HG02763 (cell line): ENCODE measurements at regions not wholly inside any gene's neighbourhood (a gene's known extent, or its start where the extent isn't known, plus 50 kb on each side); places are given as distances from the start of the nearest gene placed in this dataset.
"Not testable (repeated sequence)": the region's sequence is repeated elsewhere in the genome, so short reads cannot be mapped to it uniquely, and the experiment has no call there.

ENCODE experiments used
- ATAC-seq: cut with Tn5 transposase; IDR thresholded peaks from one replicate; pipeline ENCODE4 v1.9.1; 2021; ENCODE audit warnings: mild to moderate bottlenecking, moderate library complexity; ENCODE audit not compliant: unreplicated experiment

DNA sequence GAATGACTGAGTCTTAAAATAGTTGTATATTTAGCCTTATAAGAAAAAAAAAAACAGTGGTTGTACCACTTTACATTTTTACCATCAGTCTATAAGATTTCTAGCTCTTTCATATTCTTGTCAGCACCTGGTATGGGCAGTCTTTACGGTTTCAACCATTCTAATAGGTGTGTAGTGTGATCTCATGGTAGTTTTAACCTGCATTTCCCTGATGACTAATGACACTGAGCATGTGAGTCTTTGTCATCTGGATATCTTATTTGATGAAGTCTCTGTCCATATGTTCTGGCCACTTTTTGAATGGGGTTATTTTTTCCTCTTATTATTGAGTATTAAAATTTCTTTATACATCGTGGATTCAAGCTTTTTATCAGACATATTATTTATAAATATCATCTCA is 365.3 kb upstream of the IGFBP3 start:
- ATAC-seq, result no peak

GRCh38 chr7:46285878-46286277 is 364.8 kb upstream of the IGFBP3 start:
- ATAC-seq, result no peak

DNA sequence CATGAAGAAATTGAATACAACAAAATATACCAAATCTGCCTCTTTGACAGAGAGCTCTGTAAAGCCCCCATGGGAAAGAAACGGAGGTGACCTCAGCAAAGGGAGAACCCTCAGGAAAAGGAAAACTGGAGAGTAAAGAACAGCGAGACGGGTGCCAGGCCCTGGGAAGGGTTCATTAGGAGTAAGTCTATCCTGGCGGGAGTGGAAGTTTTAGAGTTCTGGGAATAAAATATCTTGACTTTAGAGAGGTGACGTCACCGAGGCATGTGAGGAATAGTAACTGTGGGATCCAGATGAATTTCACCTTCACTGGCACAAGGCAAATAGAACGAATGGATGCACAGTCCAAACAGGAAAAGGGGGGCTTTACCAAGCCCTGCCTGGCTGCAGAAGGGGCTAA is 362.8 kb upstream of the IGFBP3 start:
- no peak for ATAC-seq

GRCh38 chr7:46282155-46282554 is 361.1 kb upstream of the IGFBP3 start:
- no peak for ATAC-seq

DNA sequence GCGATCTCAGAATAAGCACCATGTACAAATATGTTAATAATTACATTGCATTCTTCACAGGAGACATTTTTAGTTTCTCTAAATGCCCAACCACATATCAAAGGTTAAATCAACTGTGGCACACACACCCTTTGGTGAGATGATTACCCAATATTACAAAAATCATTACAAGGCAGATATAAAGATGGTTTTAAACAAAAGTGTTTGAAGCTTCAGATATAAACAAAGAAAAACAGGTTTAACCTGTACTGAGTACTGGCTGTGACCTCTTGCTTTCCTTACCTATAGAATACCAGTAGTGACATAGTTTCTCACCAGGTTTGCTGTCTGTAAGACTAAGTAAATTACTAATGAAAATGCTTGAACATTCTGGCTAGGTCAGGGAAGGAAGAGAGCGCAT is 360.0 kb upstream of the IGFBP3 start:
- ATAC-seq, result no peak

DNA sequence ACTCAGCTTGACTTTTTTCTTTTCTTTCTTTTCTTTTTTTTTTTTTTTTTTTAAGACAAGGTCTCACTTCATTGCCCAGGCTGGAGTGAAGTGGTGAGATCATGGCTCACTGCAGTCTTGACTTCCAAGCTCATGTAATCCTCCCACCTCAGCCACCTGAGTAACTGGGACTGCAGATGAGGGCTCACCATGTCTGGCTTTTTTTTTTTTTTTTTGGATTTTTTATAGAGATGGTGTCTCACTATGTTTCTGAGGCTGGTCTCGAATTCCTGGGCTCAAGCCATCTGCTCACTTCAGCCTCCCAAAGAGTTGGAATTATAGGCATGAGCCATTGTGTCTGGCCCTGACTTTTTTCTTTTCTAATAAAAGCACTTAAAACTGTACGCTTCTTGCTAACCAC is 358.2 kb upstream of the IGFBP3 start:
- ATAC-seq, result no peak

- ATAC-seq, result no peak
These were observed 343.6 kb upstream of the IGFBP3 start for GRCh38 chr7:46264646-46265045.

DNA sequence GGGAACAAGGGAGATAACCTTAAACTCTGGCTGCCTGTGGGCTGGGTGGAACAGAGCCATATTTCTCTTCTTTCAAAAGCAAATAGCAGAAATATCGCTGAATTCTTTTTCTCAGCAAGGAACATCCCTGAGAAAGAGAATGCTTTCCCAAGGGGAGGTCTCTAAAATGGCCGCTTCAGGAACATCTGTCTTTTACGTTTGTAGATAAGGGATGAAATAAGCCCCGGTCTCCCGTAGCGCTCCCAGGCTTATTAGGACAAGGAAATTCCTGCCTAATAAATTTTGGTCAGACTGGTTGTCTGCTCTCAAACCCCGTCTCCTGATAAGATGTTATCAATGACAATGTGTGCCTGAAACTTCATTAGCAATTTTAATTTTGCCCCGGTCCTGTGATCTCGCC is 340.6 kb upstream of the IGFBP3 start:
- ATAC-seq, result not testable (repeated sequence)

DNA sequence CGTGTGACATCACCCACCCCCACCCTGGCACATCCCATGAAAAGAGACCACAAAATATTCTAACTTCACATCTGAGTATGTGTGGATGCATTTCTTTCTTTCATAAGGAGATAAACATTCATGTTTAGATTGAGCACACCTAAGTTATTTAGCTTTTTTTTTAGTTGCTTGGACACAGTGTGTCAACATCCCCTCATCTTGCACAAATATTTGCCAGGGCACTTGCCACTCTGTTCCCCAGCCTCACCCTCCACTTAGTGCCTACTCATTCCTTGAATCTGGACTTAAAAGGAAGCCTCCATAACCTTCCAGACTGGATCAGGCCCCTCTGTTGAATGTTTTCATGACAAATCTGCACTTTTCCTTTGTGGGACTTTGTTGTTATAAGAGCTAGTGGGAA is 338.9 kb upstream of the IGFBP3 start:
- ATAC-seq, result no peak

GRCh38 chr7:46257761-46258448 is 336.8 kb upstream of the IGFBP3 start:
- no peak for ATAC-seq

- no peak for ATAC-seq
These were observed 336.0 kb upstream of the IGFBP3 start for GRCh38 chr7:46256870-46257661.

DNA sequence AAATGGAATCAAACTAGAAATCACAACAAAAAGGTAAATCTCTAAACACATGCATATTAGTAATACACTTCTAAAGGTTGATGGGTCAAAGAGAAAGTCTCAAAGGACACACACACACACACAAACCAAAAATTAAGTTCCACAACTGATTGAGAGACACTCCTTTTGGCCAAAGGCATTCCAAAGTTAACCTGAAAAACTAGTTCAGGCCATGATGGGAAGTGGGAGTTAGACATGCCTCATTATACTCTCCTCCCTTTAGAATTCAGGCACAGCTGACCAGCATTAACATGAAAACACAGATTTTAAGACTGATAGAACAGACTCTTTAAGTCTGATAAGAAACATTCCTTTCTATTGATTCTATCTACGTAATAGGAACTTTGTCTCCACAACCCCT is 332.4 kb upstream of the IGFBP3 start:
- no peak for ATAC-seq

DNA sequence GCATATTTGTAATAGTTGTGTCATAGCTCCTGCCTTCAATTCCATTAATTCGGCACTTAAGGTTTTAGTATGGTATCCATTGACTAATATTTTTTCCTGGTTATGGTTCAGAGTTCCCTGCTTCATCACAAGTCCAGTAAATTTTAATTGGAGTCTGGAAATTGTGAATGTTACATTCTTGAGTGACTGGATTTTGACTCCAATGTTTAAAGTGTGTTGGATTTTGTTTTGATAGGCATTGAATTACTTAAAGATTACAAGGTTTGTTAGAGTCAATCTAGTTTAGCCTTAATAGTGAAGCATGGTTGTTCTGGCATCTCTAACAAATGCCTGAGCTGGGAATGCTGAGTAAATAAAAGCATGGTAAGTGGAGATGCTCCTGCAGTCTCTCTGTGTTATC is 326.6 kb upstream of the IGFBP3 start:
- no peak for ATAC-seq

GRCh38 chr7:46245586-46246111 is 324.6 kb upstream of the IGFBP3 start:
- ATAC-seq, result no peak

DNA sequence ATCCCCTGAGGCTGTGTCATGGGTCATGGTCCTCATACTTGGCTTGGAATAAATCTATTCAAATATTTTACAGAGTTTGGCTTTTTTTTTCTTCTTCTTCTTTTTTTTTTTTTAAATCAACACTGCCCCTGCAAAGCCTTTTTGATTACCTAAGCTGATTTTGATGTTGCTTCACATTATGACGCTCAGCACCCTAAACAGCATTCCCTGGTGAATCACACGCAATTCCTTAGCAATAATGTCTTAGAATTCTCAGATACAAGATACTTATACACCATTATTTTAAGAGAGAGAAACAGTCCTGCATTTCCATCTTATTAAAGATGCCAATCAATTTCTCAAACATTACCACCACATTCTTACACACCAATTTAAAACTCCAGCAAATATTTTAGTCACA is 323.7 kb upstream of the IGFBP3 start:
- ATAC-seq, result no peak

DNA sequence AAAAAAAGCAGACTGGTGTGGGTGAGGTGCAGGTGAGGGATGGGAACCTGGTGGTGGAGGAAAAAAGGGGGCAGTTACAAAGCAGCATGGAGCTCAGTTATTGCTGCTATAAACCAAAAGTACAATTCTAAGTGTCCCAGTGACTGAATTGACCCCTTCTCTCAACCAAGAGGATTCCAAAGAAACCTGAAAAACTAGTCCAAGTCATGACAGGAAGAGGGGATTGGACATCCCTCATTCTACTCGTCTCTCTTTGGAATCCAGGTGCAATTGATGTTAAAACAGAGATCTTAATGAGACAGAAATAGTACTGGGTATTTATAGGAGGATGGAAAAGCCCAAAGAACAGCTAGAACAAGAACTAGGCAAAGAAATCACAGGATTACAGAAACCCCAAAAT is 322.3 kb upstream of the IGFBP3 start:
- ATAC-seq, result no peak

GRCh38 chr7:46239846-46240245 is 318.8 kb upstream of the IGFBP3 start:
- no peak for ATAC-seq

DNA sequence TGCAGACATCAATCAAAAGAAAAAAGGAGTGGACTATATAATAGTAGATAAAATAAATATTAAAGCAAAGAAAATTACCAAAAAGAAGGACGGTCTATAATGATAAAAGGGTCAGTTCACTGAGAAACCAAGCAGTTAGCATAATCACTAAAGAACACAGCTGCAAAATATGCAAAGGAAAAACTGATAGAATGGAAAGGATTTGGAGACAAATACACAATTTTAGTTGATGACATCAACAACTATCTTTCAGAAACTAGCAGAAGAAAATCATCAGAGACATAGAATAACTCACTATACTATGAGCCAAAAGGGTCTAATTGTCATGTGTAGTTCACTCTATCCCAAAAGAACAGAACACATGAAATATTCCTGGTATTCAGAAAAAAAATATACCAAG is 316.4 kb upstream of the IGFBP3 start:
- no peak for ATAC-seq

GRCh38 chr7:46233585-46234329 is 312.7 kb upstream of the IGFBP3 start:
- no peak for ATAC-seq

DNA sequence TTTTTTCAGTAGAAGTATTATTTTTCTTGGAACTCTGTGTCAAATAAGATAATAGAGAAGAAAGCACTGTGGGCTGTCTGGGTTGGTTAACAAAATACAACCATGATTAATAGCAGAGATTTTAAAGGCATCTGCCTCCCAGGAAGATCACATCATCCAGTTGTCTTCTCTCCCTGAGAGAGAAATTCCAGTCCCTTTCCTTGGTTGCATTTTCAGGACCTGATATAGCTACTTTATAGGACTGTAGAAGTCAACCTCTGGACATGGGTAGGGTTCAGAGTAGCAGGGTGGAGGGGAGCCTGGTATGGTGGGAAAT is 309.9 kb upstream of the IGFBP3 start:
- ATAC-seq, result no peak

DNA sequence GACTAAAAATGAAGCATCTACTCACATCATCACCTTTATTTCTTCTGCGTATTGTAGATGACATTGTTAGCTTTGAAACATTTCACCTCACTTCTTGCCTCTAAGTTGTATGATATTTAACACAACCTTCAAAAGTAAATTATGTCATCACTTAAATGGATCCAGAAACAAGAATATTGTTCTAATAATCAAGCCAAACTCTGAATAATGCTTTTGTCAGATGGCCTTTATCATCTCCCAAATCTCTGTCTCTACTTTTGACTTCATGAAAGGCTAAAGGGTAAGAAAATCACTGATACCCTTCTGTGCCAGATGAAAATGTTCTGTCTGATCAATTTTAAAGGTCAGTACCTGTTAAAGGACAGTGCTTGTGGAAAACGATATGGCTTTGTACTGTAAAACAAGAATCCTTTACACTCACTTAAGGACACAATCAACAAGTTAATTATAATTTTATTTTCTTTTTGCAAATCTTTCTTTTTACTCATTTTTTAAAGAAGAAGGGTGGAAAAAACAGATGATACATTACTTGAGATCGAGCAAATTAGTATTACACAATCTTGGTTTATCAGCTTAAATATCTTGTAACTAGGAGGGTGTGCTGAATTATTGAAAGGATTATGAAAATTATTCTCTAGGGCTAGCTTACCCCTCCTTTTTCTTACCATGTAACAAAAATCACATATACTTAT is 309.4 kb upstream of the IGFBP3 start:
- ATAC-seq, result no peak
